GM18511 (cell line): ENCODE measurements at regions not wholly inside any gene's neighbourhood (a gene's known extent, or its start where the extent isn't known, plus 50 kb on each side); places are given as distances from the start of the nearest gene placed in this dataset.

Source experiments
- ATAC-seq: cut with Tn5 transposase; IDR thresholded peaks from one replicate; pipeline ENCODE4 v1.9.1; 2021; ENCODE audit warnings: mild to moderate bottlenecking, moderate library complexity; ENCODE audit not compliant: unreplicated experiment

- ATAC-seq = no peak
These were observed 88.0 kb upstream of the MANEA start for GRCh38 chr6:95489185-95489863.

- no peak for ATAC-seq
These were observed 80.4 kb upstream of the MANEA start for GRCh38 chr6:95496769-95497426.

- no peak for ATAC-seq
These were observed 76.1 kb upstream of the MANEA start for GRCh38 chr6:95501032-95501904.

- ATAC-seq = no peak
These were observed 73.8 kb upstream of the MANEA start for GRCh38 chr6:95503568-95503967.

- ATAC-seq = no peak
These were observed 65.9 kb upstream of the MANEA start for GRCh38 chr6:95511404-95511803.

- no peak for ATAC-seq
These were observed 61.4 kb upstream of the MANEA start for GRCh38 chr6:95515975-95516374.

GRCh38 chr6:95517004-95517403 lies 60.3 kb upstream of the MANEA start:
- ATAC-seq = no peak

- ATAC-seq = no peak
These were observed 59.8 kb upstream of the MANEA start for GRCh38 chr6:95517568-95517967.

GRCh38 chr6:95518630-95519227 lies 58.6 kb upstream of the MANEA start:
- ATAC-seq = no peak

- no peak for ATAC-seq
These were observed 57.9 kb upstream of the MANEA start for GRCh38 chr6:95519228-95520037.

GRCh38 chr6:95521181-95521580 lies 56.2 kb upstream of the MANEA start:
- no peak for ATAC-seq
